ENCODE measurements at regions not wholly inside any gene's neighbourhood (a gene's known extent, or its start where the extent isn't known, plus 50 kb on each side); places are given as distances from the start of the nearest gene placed in this dataset.

- no peak for DNase-seq
Observed at GRCh38 chr14:42138406-42138805, 531.7 kb downstream of the LRFN5 start.

GRCh38 chr14:42130815-42131214, 524.1 kb downstream of the LRFN5 start:
- no peak for DNase-seq

- DNase-seq, result no peak
Observed at GRCh38 chr14:42123526-42123925, 516.9 kb downstream of the LRFN5 start.

GRCh38 chr14:42113358-42114069, 506.8 kb downstream of the LRFN5 start:
- DNase-seq, result no peak

GRCh38 chr14:42112108-42112507, 505.4 kb downstream of the LRFN5 start:
- no peak for DNase-seq

GRCh38 chr14:42111355-42111754, 504.7 kb downstream of the LRFN5 start:
- no peak for DNase-seq

- no peak for DNase-seq
Observed at GRCh38 chr14:42110167-42110566, 503.5 kb downstream of the LRFN5 start.

GRCh38 chr14:42095155-42095554, 488.5 kb downstream of the LRFN5 start:
- DNase-seq, result no peak

- DNase-seq, result no peak
Observed at GRCh38 chr14:42090122-42090521, 483.4 kb downstream of the LRFN5 start.

GRCh38 chr14:42079911-42080310, 473.2 kb downstream of the LRFN5 start:
- no peak for DNase-seq

- no peak for DNase-seq
Observed at GRCh38 chr14:42078345-42078744, 471.7 kb downstream of the LRFN5 start.

GRCh38 chr14:42070031-42070430, 463.4 kb downstream of the LRFN5 start:
- DNase-seq, result no peak

- no peak for DNase-seq
Observed at GRCh38 chr14:42057111-42057510, 450.4 kb downstream of the LRFN5 start.

- DNase-seq, result no peak
Observed at GRCh38 chr14:42047421-42048055, 440.9 kb downstream of the LRFN5 start.

GRCh38 chr14:42045383-42045782, 438.7 kb downstream of the LRFN5 start:
- no peak for DNase-seq

- no peak for DNase-seq
Observed at GRCh38 chr14:42028607-42029006, 421.9 kb downstream of the LRFN5 start.

- DNase-seq, result no peak
Observed at GRCh38 chr14:42027271-42027670, 420.6 kb downstream of the LRFN5 start.

GRCh38 chr14:42023452-42023851, 416.8 kb downstream of the LRFN5 start:
- DNase-seq, result no peak

- DNase-seq, result no peak
Observed at GRCh38 chr14:42014301-42014700, 407.6 kb downstream of the LRFN5 start.

GRCh38 chr14:42013559-42013958, 406.9 kb downstream of the LRFN5 start:
- no peak for DNase-seq

GRCh38 chr14:42013153-42013552, 406.5 kb downstream of the LRFN5 start:
- DNase-seq, result no peak

- no peak for DNase-seq
Observed at GRCh38 chr14:42011221-42011620, 404.5 kb downstream of the LRFN5 start.

GRCh38 chr14:42004321-42004720, 397.6 kb downstream of the LRFN5 start:
- DNase-seq, result no peak

GRCh38 chr14:42002141-42002540, 395.5 kb downstream of the LRFN5 start:
- DNase-seq, result no peak

GRCh38 chr14:42001431-42001830, 394.8 kb downstream of the LRFN5 start:
- no peak for DNase-seq

Measured in GF-D8 (cell line).